ENCODE measurements at regions not wholly inside any gene's neighbourhood (a gene's known extent, or its start where the extent isn't known, plus 50 kb on each side); places are given as distances from the start of the nearest gene placed in this dataset.

DNA sequence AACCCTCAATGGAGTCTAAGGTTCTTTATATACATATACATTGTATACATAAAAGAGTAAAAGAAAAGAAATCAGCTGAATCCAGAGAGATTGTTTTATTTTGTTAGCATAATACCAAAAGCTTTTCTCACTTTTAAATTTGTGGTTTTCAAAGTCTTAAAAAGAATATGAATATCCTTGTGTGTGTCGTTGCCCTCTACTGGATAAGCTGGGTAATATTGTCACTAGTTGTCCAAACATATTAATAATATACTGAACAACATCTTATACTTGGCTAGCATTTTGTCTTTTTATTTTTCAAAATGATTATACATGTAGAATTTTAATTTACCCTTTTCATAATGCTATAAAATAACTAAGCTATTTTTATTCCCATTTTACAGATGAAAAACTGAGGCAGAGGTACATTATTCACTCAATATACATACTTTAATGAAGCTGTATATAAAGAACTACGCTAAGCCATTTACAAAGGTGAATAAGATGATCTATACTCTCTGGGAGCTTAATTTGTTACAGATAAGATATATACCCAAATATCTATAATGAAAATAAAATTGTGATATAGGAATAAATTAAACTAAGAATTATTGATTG lies 531.7 kb downstream of the TFAP2B start (continued):
- TF ChIP-seq, protein P1, sequence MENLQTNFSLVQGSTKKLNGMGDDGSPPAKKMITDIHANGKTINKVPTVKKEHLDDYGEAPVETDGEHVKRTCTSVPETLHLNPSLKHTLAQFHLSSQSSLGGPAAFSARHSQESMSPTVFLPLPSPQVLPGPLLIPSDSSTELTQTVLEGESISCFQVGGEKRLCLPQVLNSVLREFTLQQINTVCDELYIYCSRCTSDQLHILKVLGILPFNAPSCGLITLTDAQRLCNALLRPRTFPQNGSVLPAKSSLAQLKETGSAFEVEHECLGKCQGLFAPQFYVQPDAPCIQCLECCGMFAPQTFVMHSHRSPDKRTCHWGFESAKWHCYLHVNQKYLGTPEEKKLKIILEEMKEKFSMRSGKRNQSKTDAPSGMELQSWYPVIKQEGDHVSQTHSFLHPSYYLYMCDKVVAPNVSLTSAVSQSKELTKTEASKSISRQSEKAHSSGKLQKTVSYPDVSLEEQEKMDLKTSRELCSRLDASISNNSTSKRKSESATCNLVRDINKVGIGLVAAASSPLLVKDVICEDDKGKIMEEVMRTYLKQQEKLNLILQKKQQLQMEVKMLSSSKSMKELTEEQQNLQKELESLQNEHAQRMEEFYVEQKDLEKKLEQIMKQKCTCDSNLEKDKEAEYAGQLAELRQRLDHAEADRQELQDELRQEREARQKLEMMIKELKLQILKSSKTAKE (IDR thresholded peaks at IDR 0.05; ENCODE audit: low read depth, poor library complexity, severe bottlenecking), result no peak
- TF ChIP-seq SMC3 (IDR thresholded peaks at IDR 0.05; ENCODE audit: borderline replicate concordance, low read length), result peak; percentile 24; the same call in 1 of the 2 replicates
- TF ChIP-seq NRF1 (conservative IDR thresholded peaks at IDR 0.05; ENCODE audit: low read depth, low read length), result no peak
- no peak for TF ChIP-seq SREBF2 (IDR thresholded peaks at IDR 0.05; ENCODE audit: low read length)
- no peak for TF ChIP-seq ZNF384 (IDR thresholded peaks at IDR 0.05; ENCODE audit: borderline replicate concordance, low read depth, low read length)
- TF ChIP-seq RB1 (IDR thresholded peaks at IDR 0.05; ENCODE audit: borderline replicate concordance), result no peak
- TF ChIP-seq TAF1 (IDR thresholded peaks at IDR 0.05; ENCODE audit: borderline replicate concordance, low read depth, low read length), result no peak
- no peak for TF ChIP-seq NFYA (IDR thresholded peaks at IDR 0.05; ENCODE audit: borderline replicate concordance, low read depth, low read length)

DNA sequence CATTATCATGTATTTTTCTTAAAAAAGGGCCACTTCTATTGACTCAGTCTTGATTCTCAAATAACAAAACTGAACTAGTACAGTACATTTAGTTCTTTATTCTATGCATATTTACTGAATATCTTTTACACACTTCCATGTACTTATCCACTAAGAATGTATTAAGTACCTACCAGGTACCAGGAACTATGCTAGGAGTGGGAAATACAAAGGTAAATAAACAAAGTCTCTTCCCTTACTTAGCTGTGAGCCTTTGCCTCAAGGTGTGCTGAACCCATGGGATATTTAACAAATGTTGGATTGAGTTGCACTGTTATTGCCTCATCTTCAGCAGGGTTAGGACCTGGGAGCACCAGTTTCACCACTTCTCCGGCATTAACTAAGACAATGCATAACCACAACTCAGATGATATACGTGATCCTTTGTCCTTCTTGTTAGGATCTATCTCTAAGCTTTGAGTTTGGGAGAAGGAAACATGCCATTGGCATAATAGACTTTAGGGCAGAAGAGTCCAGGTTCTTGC lies 533.9 kb downstream of the TFAP2B start:
- Histone ChIP-seq H3K4me1 (ENCODE audit: control insufficient read depth, insufficient read depth, low read length) (no peaks in the 10 kb centered on the region), H3K4me2 (ENCODE audit: control insufficient read depth, insufficient read depth) (no peak overlapping the region), H3K27ac (ENCODE audit: control insufficient read depth, insufficient read depth) (no peak overlapping the region), H3K9ac (ENCODE audit: control insufficient read depth, insufficient read depth, low read length) (no peak overlapping the region), H3K9me3 (replicated peaks; ENCODE audit: control insufficient read depth, insufficient read depth, low read length) (no peaks in the 10 kb centered on the region), H3K79me2 (ENCODE audit: control insufficient read depth, insufficient read depth, low read length) (no peaks in the 10 kb centered on the region), H4K20me1 (ENCODE audit: control insufficient read depth, insufficient read depth) (no peaks in the 10 kb centered on the region), H3K4me3 (no peak overlapping the region), H3K36me3 (ENCODE audit: control insufficient read depth in 2 of 2, insufficient read depth in 2 of 2, low read length in 1 of 2) (no peaks in the 10 kb centered on the region), H2AFZ (ENCODE audit: control insufficient read depth, low read depth, low read length) (no peak overlapping the region), H3K27me3 (replicated peaks in 1 of 2; ENCODE audit: control insufficient read depth in 2 of 2, insufficient read depth in 2 of 2, low read length in 1 of 2) (no peaks in the 10 kb centered on the region)
- ChIA-PET SMC1A (ENCODE audit: uncharacterized antibody, unreplicated experiment) (interaction anchor here (0.9 to 1.1 kb wide), 2 partner anchors 24 to 49 kb away, joined by 3 to 4 read pairs; no protein-coding TSS in a partner anchor), CTCF (interaction anchor here (1.0 to 1.3 kb wide), 3 partner anchors 143 to 539 kb away, joined by 3 read pairs; no protein-coding TSS in a partner anchor), POLR2A (no interaction called here), RAD21 (ENCODE audit: unreplicated experiment) (no interaction called here)
- FAIRE-seq (no peak), DNase-seq (ENCODE audit: low read depth, low spot score) (no peak), ATAC-seq (no peak)
- no TSS peak for BruUV-seq (replicated peaks)
- 76% methylated on average over 2 of the region's 2 CpGs for WGBS (ENCODE audit: insufficient coverage, insufficient replicate concordance, low lambda C conversion rate, missing lambda C conversion rate)
- intact Hi-C loops (cut with micrococcal nuclease; ENCODE audit: unreplicated experiment), result no loop called here
- TF ChIP-seq MYB (IDR thresholded peaks at IDR 0.05; ENCODE audit: borderline replicate concordance, low read depth, low read length) (no peak), CEBPB (IDR thresholded peaks at IDR 0.05; ENCODE audit: borderline replicate concordance in 1 of 2, low read depth in 2 of 2, low read length in 2 of 2) (no peak), BACH1 (IDR thresholded peaks at IDR 0.05; ENCODE audit: borderline replicate concordance) (no peak), EP300 (IDR thresholded peaks at IDR 0.05; ENCODE audit: borderline replicate concordance in 1 of 2, control insufficient read depth in 1 of 2, low read depth in 2 of 2, low read length in 2 of 2) (no peak), PML (IDR thresholded peaks at IDR 0.05; ENCODE audit: low read length) (no peak)
- TF ChIP-seq, protein P1 (IDR thresholded peaks at IDR 0.05; ENCODE audit: low read depth, poor library complexity, severe bottlenecking), result no peak
- TF ChIP-seq, protein P2, sequence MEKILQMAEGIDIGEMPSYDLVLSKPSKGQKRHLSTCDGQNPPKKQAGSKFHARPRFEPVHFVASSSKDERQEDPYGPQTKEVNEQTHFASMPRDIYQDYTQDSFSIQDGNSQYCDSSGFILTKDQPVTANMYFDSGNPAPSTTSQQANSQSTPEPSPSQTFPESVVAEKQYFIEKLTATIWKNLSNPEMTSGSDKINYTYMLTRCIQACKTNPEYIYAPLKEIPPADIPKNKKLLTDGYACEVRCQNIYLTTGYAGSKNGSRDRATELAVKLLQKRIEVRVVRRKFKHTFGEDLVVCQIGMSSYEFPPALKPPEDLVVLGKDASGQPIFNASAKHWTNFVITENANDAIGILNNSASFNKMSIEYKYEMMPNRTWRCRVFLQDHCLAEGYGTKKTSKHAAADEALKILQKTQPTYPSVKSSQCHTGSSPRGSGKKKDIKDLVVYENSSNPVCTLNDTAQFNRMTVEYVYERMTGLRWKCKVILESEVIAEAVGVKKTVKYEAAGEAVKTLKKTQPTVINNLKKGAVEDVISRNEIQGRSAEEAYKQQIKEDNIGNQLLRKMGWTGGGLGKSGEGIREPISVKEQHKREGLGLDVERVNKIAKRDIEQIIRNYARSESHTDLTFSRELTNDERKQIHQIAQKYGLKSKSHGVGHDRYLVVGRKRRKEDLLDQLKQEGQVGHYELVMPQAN (conservative IDR thresholded peaks at IDR 0.05), result no peak
- in situ Hi-C loops (cut with MboI), result loop anchor here (10.0 kb wide), 1 partner anchor 538 kb away; the partner anchor contains the start of gene TFAP2B

Data from GM12878 (cell line).